ENCODE measurements at regions not wholly inside any gene's neighbourhood (a gene's known extent, or its start where the extent isn't known, plus 50 kb on each side); places are given as distances from the start of the nearest gene placed in this dataset.

DNA sequence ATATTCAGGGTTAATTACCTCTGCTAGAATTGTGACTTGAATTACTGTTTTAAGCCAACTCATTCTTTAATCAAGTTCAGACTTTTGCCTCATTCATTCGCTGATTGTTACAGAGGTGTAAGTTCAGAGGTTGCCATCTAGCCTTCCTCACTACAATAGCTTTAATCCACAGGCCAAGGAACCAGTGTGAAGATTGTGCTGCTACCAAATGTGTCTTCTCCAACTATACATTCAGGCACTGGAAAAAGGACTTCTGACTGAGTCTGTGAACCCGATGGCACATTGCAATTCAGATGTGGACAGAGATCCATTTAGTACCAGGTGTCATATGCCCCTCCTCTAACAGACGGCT lies 111.2 kb upstream of the ADGRF1 start:
- no peak for ATAC-seq
- DNase-seq, result no peak
- intact Hi-C loops (cut with DNase I; ENCODE audit: low total_unique reads), result no loop called here
- TF ChIP-seq, protein P1, sequence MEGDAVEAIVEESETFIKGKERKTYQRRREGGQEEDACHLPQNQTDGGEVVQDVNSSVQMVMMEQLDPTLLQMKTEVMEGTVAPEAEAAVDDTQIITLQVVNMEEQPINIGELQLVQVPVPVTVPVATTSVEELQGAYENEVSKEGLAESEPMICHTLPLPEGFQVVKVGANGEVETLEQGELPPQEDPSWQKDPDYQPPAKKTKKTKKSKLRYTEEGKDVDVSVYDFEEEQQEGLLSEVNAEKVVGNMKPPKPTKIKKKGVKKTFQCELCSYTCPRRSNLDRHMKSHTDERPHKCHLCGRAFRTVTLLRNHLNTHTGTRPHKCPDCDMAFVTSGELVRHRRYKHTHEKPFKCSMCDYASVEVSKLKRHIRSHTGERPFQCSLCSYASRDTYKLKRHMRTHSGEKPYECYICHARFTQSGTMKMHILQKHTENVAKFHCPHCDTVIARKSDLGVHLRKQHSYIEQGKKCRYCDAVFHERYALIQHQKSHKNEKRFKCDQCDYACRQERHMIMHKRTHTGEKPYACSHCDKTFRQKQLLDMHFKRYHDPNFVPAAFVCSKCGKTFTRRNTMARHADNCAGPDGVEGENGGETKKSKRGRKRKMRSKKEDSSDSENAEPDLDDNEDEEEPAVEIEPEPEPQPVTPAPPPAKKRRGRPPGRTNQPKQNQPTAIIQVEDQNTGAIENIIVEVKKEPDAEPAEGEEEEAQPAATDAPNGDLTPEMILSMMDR (IDR thresholded peaks at IDR 0.05 in 4 of 5, conservative IDR thresholded peaks at IDR 0.05 in 1 of 5), result no peak
- TF ChIP-seq POLR2A (IDR thresholded peaks at IDR 0.05), result no peak
- in situ Hi-C loops (cut with MboI; ENCODE audit: low sequenced_read_pairs in 4 of 4), result no loop called here
- H3K4me1 ChIP-seq, result no peaks in the 10 kb centered on the region
- no peaks in the 10 kb centered on the region for H3K9me3 ChIP-seq
- no peak overlapping the region for H3K4me3 ChIP-seq
- H3K27me3 ChIP-seq, result no peaks in the 10 kb centered on the region
- no peaks in the 10 kb centered on the region for H3K36me3 ChIP-seq
- no peak overlapping the region for H3K27ac ChIP-seq

DNA sequence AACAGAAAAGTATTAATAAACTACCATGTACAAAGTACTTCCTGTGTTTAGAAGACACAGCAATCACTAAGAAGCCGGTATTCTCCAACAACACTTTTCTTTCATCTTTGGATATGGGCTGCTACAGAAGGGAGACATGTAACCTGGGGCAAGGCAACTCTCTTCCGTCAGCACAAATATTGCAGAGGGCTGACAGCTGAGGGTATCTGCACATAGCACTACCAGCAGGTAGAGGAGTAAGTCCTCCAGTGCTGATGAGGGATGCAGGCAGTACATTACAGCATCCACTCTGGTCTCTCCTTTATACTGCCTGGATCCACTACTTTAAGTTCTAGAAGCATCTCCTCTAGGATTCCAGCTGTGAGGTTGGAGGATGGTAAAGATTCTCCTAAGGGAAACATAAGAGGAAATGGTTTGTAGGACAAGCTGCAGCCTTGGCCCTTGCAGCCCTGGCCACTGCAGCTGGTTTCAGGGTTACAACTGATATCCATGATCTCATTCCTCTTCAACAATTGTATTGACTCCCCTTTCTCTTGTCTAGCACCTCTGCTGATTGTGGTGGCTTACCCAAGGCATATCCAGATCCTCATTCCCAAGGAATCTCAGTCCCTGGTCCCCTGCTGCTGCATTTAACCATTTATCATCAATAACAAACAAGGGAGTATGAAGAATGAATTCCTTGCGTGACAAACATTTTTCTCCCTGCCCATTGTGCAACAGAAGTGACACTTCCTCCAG lies 110.7 kb upstream of the ADGRF1 start:
- in situ Hi-C loops (cut with MboI; ENCODE audit: low sequenced_read_pairs in 4 of 4) (no loop called here), intact Hi-C loops (cut with DNase I; ENCODE audit: low total_unique reads) (no loop called here)
- no peaks in the 10 kb centered on the region for H3K36me3 ChIP-seq
- no peaks in the 10 kb centered on the region for H3K4me1 ChIP-seq
- no peak overlapping the region for H3K4me3 ChIP-seq
- DNase-seq, result no peak
- no peak for ATAC-seq
- H3K27me3 ChIP-seq, result no peaks in the 10 kb centered on the region
- no peak overlapping the region for H3K27ac ChIP-seq
- no peaks in the 10 kb centered on the region for H3K9me3 ChIP-seq
- TF ChIP-seq, protein P1 (IDR thresholded peaks at IDR 0.05 in 4 of 5, conservative IDR thresholded peaks at IDR 0.05 in 1 of 5), result no peak
- TF ChIP-seq POLR2A (IDR thresholded peaks at IDR 0.05), result no peak

DNA sequence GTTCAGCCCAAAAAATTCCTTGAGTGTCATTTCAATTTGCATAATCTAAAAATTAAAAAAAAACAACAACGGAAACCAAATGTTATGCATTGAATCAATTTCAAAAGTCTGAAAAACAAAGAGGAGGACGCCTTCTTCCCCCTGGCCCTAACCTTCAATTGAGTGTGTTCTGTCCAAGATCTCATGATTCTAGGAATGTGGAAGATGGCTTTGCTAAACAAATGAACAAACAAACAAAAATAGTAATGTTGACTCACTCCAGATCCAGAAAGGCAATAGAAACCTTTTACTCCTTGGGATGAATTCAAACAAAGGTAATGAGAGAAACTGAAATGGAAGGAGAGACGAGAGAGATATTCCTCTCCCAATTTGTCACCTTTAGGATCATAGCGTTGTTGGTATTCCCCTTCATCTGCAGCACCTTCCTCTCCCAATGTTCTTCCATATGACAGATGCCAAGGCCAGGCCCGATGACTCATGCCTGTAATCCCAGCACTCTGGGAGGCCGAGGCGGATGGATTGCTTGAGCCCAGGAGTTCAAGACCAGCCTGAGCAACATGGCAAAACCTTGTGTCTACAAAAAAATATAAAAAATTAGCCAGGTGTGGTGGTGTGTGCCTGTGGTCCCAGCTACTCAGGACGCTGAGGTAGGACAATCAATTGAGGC lies 109.2 kb upstream of the ADGRF1 start:
- in situ Hi-C loops (cut with MboI; ENCODE audit: low sequenced_read_pairs in 4 of 4), result no loop called here
- DNase-seq (no peak), ATAC-seq (no peak)
- intact Hi-C loops (cut with DNase I; ENCODE audit: low total_unique reads), result no loop called here
- H3K36me3 ChIP-seq, result no peaks in the 10 kb centered on the region
- no peak overlapping the region for H3K27ac ChIP-seq
- TF ChIP-seq, protein P1 (IDR thresholded peaks at IDR 0.05 in 4 of 5, conservative IDR thresholded peaks at IDR 0.05 in 1 of 5), result no peak
- TF ChIP-seq POLR2A (IDR thresholded peaks at IDR 0.05), result no peak
- H3K9me3 ChIP-seq, result no peaks in the 10 kb centered on the region
- H3K4me3 ChIP-seq, result no peak overlapping the region
- no peaks in the 10 kb centered on the region for H3K27me3 ChIP-seq
- no peaks in the 10 kb centered on the region for H3K4me1 ChIP-seq

DNA sequence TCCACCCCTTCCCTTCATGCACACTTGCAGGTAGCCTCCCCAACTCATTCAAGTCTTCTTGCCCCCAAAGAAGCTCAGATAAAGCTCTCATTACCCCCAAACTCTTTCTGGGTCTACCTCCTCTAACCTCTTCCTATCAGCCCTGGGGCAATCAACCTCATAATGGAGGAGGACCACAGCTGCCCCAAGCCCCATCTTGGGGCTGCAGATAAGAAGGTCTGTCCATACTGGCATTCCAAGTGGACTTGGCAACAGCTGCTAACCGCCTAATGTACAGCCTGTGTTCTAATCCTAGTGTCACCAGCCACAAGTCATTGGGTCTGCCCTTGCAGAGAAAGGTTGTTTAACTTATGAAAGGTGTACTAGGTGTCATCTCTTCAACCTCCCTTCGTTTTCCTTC lies 107.4 kb upstream of the ADGRF1 start:
- intact Hi-C loops (cut with DNase I; ENCODE audit: low total_unique reads), result no loop called here
- ATAC-seq, result no peak
- Histone ChIP-seq H3K4me1 (no peaks in the 10 kb centered on the region), H3K27me3 (no peaks in the 10 kb centered on the region), H3K4me3 (no peak overlapping the region), H3K36me3 (no peaks in the 10 kb centered on the region), H3K9me3 (no peaks in the 10 kb centered on the region), H3K27ac (no peak overlapping the region)
- in situ Hi-C loops (cut with MboI; ENCODE audit: low sequenced_read_pairs in 4 of 4), result no loop called here
- no peak for TF ChIP-seq POLR2A (IDR thresholded peaks at IDR 0.05)
- TF ChIP-seq, protein P1 (IDR thresholded peaks at IDR 0.05 in 4 of 5, conservative IDR thresholded peaks at IDR 0.05 in 1 of 5), result no peak
- DNase-seq, result no peak
